SK-N-SH (cell line): ENCODE measurements at regions not wholly inside any gene's neighbourhood (a gene's known extent, or its start where the extent isn't known, plus 50 kb on each side); places are given as distances from the start of the nearest gene placed in this dataset.

Experiments
- CTCF ChIA-PET: fragments of 300-600, 350-600 bp; formaldehyde crosslinking; extraction: SDS; loops from one replicate; lab custom pipeline; 2021; lab: Yijun Ruan, JAX
- POLR2A ChIA-PET: fragments of 350-600 bp; sonication (Branson Sonifier 250); formaldehyde crosslinking; extraction: SDS; loops from one replicate; lab custom pipeline; 2020; ENCODE audit warnings: antibody characterized with exemption, inconsistent platforms; lab: Yijun Ruan, JAX
- DNase-seq: peaks from one replicate; pipeline ENCODE4 v3.0.0; 2012
- H2AFZ ChIP-seq: fragments of 200-600 bp; sonication (generic); 2 replicates; pipeline ENCODE4 v1.8.1; 2016; ENCODE audit warnings: antibody characterized with exemption, mild to moderate bottlenecking, low read depth
- H3F3A ChIP-seq: fragments of 200-600 bp; sonication (generic); replicated peaks from 2 replicates; pipeline ENCODE3; 2016; ENCODE audit warnings: antibody characterized with exemption, mild to moderate bottlenecking; ENCODE audit not compliant: insufficient read depth
- H3K27ac ChIP-seq, 2 experiments: fragments of 200-500 bp in 1 of 2; fragments of 200-600 bp in 1 of 2; sonication (Bioruptor generic) in 1 of 2; sonication (generic), shearing (Covaris generic) in 1 of 2; 2 replicates each; pipeline versions ENCODE4 v1.5.1 to v1.6.1; 2014 to 2016; ENCODE audit warnings: low read depth in 2 of 2, inconsistent platforms in 1 of 2, low read length in 1 of 2, mild to moderate bottlenecking in 1 of 2, mixed read lengths in 1 of 2
- H3K27me3 ChIP-seq: fragments of 200-600 bp; sonication (generic), shearing (Covaris generic); 2 replicates; pipeline ENCODE4 v1.6.1; 2016; ENCODE audit warnings: mixed run types; ENCODE audit not compliant: insufficient read depth
- H3K36me3 ChIP-seq, 2 experiments: fragments of 200-500 bp in 1 of 2; fragments of 200-600 bp in 1 of 2; sonication (Bioruptor generic) in 1 of 2; sonication (generic) in 1 of 2; replicated peaks in 1 of 2; 2 replicates each; pipeline versions ENCODE3 to v1.5.1; 2014 to 2016; ENCODE audit warnings: low read length in 1 of 2, mild to moderate bottlenecking in 1 of 2; ENCODE audit not compliant: insufficient read depth in 2 of 2, control insufficient read depth in 1 of 2
- H3K4me1 ChIP-seq, 2 experiments: fragments of 200-500 bp in 1 of 2; fragments of 200-600 bp in 1 of 2; sonication (Bioruptor generic) in 1 of 2; sonication (generic), shearing (Covaris generic) in 1 of 2; 2 replicates each; pipeline versions ENCODE4 v1.5.1 to v1.6.1; 2014 to 2016; ENCODE audit warnings: low read depth in 1 of 2, low read length in 1 of 2, mixed run types in 1 of 2; ENCODE audit not compliant: insufficient read depth in 2 of 2, control insufficient read depth in 1 of 2
- H3K4me2 ChIP-seq: fragments of 200-600 bp; sonication (generic), shearing (Covaris generic); 2 replicates; pipeline ENCODE4 v1.6.1; 2017; ENCODE audit warnings: mixed run types
- H3K4me3 ChIP-seq, 2 experiments: fragments of 200-500 bp in 1 of 2; fragments of 200-600 bp in 1 of 2; sonication (Bioruptor generic) in 1 of 2; sonication (generic), shearing (Covaris generic) in 1 of 2; 2 replicates each; pipeline versions ENCODE4 v1.5.1 to v1.8.1; 2014 to 2016; ENCODE audit warnings: low read depth in 2 of 2, inconsistent platforms in 1 of 2, low read length in 1 of 2, mild to moderate bottlenecking in 1 of 2, mixed read lengths in 1 of 2, moderate library complexity in 1 of 2
- H3K79me2 ChIP-seq: fragments of 200-600 bp; sonication (generic); 2 replicates; pipeline ENCODE4 v1.8.1; 2017; ENCODE audit warnings: mild to moderate bottlenecking; ENCODE audit not compliant: insufficient read depth
- H3K9ac ChIP-seq: fragments of 200-600 bp; sonication (generic); 2 replicates; pipeline ENCODE4 v1.6.1; 2017; ENCODE audit warnings: mixed run types
- H3K9me2 ChIP-seq: fragments of 200-600 bp; sonication (generic); 2 replicates; pipeline ENCODE4 v1.6.1; 2017; ENCODE audit warnings: mixed run types
- H3K9me3 ChIP-seq: fragments of 200-600 bp; sonication (generic); 2 replicates; pipeline ENCODE4 v1.6.1; 2017; ENCODE audit warnings: mixed run types, mild to moderate bottlenecking, moderate library complexity
- H4K20me1 ChIP-seq: fragments of 200-600 bp; sonication (generic); 2 replicates; pipeline ENCODE4 v1.6.1; 2017; ENCODE audit warnings: mild to moderate bottlenecking, mixed run types; ENCODE audit not compliant: insufficient read depth
- CHD2 ChIP-seq: fragments of 150-350 bp; IDR thresholded peaks from 2 replicates; pipeline ENCODE4 v1.6.1; 2018; ENCODE audit warnings: low read length; ENCODE audit not compliant: partially characterized antibody
- EZH2phosphoT487 ChIP-seq: fragments of 200-600 bp; sonication (generic); IDR thresholded peaks from 2 replicates; pipeline ENCODE4 v1.6.1; 2017; ENCODE audit warnings: low read depth, mixed run types, mild to moderate bottlenecking, antibody characterized with exemption, moderate library complexity, borderline replicate concordance
- FOXJ3 ChIP-seq: sonication (generic); formaldehyde crosslinking; IDR thresholded peaks from 2 replicates; pipeline ENCODE4 v1.5.1; 2020; ENCODE audit warnings: mild to moderate bottlenecking, missing genetic modification reagents
- GABPA ChIP-seq: IDR thresholded peaks from 2 replicates; pipeline ENCODE4 v1.4.0; 2012; ENCODE audit warnings: low read depth, mild to moderate bottlenecking
- GATA2 ChIP-seq: sonication (generic); formaldehyde crosslinking; IDR thresholded peaks from 2 replicates; pipeline ENCODE4 v1.5.0; 2020; ENCODE audit warnings: mild to moderate bottlenecking, missing genetic modification reagents
- IRF3 ChIP-seq: fragments of 150-350 bp; IDR thresholded peaks from 2 replicates; pipeline ENCODE4 v1.6.1; 2016; ENCODE audit warnings: mild to moderate bottlenecking, low read depth, low read length
- MEF2A ChIP-seq: IDR thresholded peaks from 2 replicates; pipeline ENCODE4 v1.4.0; 2012; ENCODE audit warnings: low read depth, borderline replicate concordance
- MXI1 ChIP-seq: IDR thresholded peaks from 2 replicates; pipeline ENCODE4 v1.6.1; 2012; ENCODE audit warnings: mild to moderate bottlenecking, low read depth, low read length, improper control_type of control experiment
- NFIC ChIP-seq: IDR thresholded peaks from 2 replicates; pipeline ENCODE4 v1.4.0; 2012; ENCODE audit warnings: borderline replicate concordance
- RAD21 ChIP-seq: IDR thresholded peaks from 2 replicates; pipeline ENCODE4 v1.6.1; 2012; ENCODE audit warnings: mild to moderate bottlenecking, low read length
- RCOR1 ChIP-seq: fragments of 150-350 bp; IDR thresholded peaks from 2 replicates; pipeline ENCODE4 v1.6.1; 2017; ENCODE audit warnings: antibody characterized with exemption, low read length
- RXRA ChIP-seq: IDR thresholded peaks from 2 replicates; pipeline ENCODE4 v1.4.0; 2012; ENCODE audit warnings: low read depth, mild to moderate bottlenecking, borderline replicate concordance
- SIN3A ChIP-seq: IDR thresholded peaks from 2 replicates; pipeline ENCODE4 v1.6.1; 2012; ENCODE audit warnings: low read depth, mild to moderate bottlenecking, low read length, moderate library complexity, borderline replicate concordance
- TAF1 ChIP-seq: IDR thresholded peaks from 2 replicates; pipeline ENCODE4 v1.6.1; 2012; ENCODE audit warnings: low read depth, mild to moderate bottlenecking, low read length, moderate library complexity, borderline replicate concordance
- TCF12 ChIP-seq: IDR thresholded peaks from 2 replicates; pipeline ENCODE4 v1.4.0; 2012
- TEAD4 ChIP-seq: IDR thresholded peaks from 2 replicates; pipeline ENCODE4 v1.4.0; 2012; ENCODE audit warnings: mild to moderate bottlenecking, borderline replicate concordance; ENCODE audit not compliant: insufficient read depth
- USF1 ChIP-seq: IDR thresholded peaks from 2 replicates; pipeline ENCODE4 v1.4.0; 2012; ENCODE audit warnings: low read depth, borderline replicate concordance
- WGBS: methylation state at CpG from one replicate; pipeline ENCODE4 v1.1.6; 2017; ENCODE audit warnings: low lambda C conversion rate; 5-methylcytosine and 5-hydroxymethylcytosine counted together
- TF ChIP-seq, protein P1 (sequence below): IDR thresholded peaks from 2 replicates; pipeline ENCODE4; 2012
- TF ChIP-seq, protein P2 (sequence below): IDR thresholded peaks from 2 replicates; pipeline ENCODE4 v1.6.1; 2012; ENCODE audit warnings: mild to moderate bottlenecking, low read depth, low read length, moderate library complexity
- TF ChIP-seq, protein P3 (sequence below): IDR thresholded peaks from 2 replicates; pipeline ENCODE4 v1.4.0; 2012; ENCODE audit warnings: low read depth, borderline replicate concordance

- WGBS: 64% methylated on average over 8 of the region's 8 CpGs
- H3K27ac ChIP-seq: no peak overlapping the region
- CTCF ChIA-PET: interaction anchor here (0.7 to 1.1 kb wide), 2 partner anchors 58 to 78 kb away, joined by 3 to 4 read pairs; no protein-coding TSS in a partner anchor
Observed at GRCh38 chr4:7128234-7128633, 60.4 kb upstream of the GRPEL1 start.

More at GRCh38 chr4:7128234-7128633, 60.4 kb upstream of the GRPEL1 start:
- no peak overlapping the region for H2AFZ ChIP-seq
- no peak overlapping the region for H3K4me2 ChIP-seq
- DNase-seq: no peak
- no peaks in the 10 kb centered on the region for H3K36me3 ChIP-seq
- no peaks in the 10 kb centered on the region for H3K9me3 ChIP-seq
- H3K9me2 ChIP-seq: no peaks in the 10 kb centered on the region
- H3K9ac ChIP-seq: no peak overlapping the region
- no peaks in the 10 kb centered on the region for H3K79me2 ChIP-seq
- no peaks in the 10 kb centered on the region for H4K20me1 ChIP-seq
- POLR2A ChIA-PET: no interaction called here
- H3K4me1 ChIP-seq: no peaks in the 10 kb centered on the region
- H3K4me3 ChIP-seq: no peak overlapping the region
- no peak for TF ChIP-seq USF1
- TF ChIP-seq MXI1: no peak
- TF ChIP-seq EZH2phosphoT487: no peak
- no peak for TF ChIP-seq FOXJ3 (CRISPR knock-in tag)
- no peak for TF ChIP-seq GABPA
- TF ChIP-seq RAD21: no peak
- TF ChIP-seq IRF3: no peak
- TF ChIP-seq GATA2: no peak
- TF ChIP-seq MEF2A: no peak
- TF ChIP-seq RCOR1: no peak
- no peak for TF ChIP-seq TAF1
- TF ChIP-seq RXRA: no peak
- no peak for TF ChIP-seq SIN3A
- no peak for TF ChIP-seq NFIC
- no peak for TF ChIP-seq TCF12
- no peak for TF ChIP-seq CHD2
- TF ChIP-seq, protein P1, sequence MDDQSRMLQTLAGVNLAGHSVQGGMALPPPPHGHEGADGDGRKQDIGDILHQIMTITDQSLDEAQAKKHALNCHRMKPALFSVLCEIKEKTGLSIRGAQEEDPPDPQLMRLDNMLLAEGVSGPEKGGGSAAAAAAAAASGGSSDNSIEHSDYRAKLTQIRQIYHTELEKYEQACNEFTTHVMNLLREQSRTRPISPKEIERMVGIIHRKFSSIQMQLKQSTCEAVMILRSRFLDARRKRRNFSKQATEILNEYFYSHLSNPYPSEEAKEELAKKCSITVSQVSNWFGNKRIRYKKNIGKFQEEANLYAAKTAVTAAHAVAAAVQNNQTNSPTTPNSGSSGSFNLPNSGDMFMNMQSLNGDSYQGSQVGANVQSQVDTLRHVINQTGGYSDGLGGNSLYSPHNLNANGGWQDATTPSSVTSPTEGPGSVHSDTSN: no peak
- TF ChIP-seq, protein P2, sequence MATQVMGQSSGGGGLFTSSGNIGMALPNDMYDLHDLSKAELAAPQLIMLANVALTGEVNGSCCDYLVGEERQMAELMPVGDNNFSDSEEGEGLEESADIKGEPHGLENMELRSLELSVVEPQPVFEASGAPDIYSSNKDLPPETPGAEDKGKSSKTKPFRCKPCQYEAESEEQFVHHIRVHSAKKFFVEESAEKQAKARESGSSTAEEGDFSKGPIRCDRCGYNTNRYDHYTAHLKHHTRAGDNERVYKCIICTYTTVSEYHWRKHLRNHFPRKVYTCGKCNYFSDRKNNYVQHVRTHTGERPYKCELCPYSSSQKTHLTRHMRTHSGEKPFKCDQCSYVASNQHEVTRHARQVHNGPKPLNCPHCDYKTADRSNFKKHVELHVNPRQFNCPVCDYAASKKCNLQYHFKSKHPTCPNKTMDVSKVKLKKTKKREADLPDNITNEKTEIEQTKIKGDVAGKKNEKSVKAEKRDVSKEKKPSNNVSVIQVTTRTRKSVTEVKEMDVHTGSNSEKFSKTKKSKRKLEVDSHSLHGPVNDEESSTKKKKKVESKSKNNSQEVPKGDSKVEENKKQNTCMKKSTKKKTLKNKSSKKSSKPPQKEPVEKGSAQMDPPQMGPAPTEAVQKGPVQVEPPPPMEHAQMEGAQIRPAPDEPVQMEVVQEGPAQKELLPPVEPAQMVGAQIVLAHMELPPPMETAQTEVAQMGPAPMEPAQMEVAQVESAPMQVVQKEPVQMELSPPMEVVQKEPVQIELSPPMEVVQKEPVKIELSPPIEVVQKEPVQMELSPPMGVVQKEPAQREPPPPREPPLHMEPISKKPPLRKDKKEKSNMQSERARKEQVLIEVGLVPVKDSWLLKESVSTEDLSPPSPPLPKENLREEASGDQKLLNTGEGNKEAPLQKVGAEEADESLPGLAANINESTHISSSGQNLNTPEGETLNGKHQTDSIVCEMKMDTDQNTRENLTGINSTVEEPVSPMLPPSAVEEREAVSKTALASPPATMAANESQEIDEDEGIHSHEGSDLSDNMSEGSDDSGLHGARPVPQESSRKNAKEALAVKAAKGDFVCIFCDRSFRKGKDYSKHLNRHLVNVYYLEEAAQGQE: no peak
- TF ChIP-seq, protein P3, sequence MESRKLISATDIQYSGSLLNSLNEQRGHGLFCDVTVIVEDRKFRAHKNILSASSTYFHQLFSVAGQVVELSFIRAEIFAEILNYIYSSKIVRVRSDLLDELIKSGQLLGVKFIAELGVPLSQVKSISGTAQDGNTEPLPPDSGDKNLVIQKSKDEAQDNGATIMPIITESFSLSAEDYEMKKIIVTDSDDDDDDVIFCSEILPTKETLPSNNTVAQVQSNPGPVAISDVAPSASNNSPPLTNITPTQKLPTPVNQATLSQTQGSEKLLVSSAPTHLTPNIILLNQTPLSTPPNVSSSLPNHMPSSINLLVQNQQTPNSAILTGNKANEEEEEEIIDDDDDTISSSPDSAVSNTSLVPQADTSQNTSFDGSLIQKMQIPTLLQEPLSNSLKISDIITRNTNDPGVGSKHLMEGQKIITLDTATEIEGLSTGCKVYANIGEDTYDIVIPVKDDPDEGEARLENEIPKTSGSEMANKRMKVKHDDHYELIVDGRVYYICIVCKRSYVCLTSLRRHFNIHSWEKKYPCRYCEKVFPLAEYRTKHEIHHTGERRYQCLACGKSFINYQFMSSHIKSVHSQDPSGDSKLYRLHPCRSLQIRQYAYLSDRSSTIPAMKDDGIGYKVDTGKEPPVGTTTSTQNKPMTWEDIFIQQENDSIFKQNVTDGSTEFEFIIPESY: no peak
- TF ChIP-seq TEAD4: no peak
- TF ChIP-seq, all 33 proteins: peak for 0
- Histone ChIP-seq H3F3A (no peaks in the 10 kb centered on the region), H3K27me3 (no peaks in the 10 kb centered on the region)
